B cell (primary cell): ENCODE measurements at regions not wholly inside any gene's neighbourhood (a gene's known extent, or its start where the extent isn't known, plus 50 kb on each side); places are given as distances from the start of the nearest gene placed in this dataset.

Experiments
- CTCF ChIP-seq: fragments of 200-600 bp; IDR thresholded peaks from one replicate; pipeline ENCODE4 v1.8.0; 2022; ENCODE audit warnings: antibody characterized with exemption, mild to moderate bottlenecking
- EZH2 ChIP-seq: IDR thresholded peaks from 2 replicates; pipeline ENCODE4 v1.6.1; 2012; ENCODE audit warnings: borderline replicate concordance, low read depth, mild to moderate bottlenecking, moderate library complexity, low read length; ENCODE audit not compliant: insufficient read depth, poor library complexity, severe bottlenecking

GRCh38 chr3:107103786-107104185, 273.5 kb upstream of the CCDC54 start:
- TF ChIP-seq CTCF, result no peak
- TF ChIP-seq EZH2, result no peak
